Erythroblast (primary cell): ENCODE measurements at regions not wholly inside any gene's neighbourhood (a gene's known extent, or its start where the extent isn't known, plus 50 kb on each side); places are given as distances from the start of the nearest gene placed in this dataset.
"Not testable (repeated sequence)": the region's sequence is repeated elsewhere in the genome, so short reads cannot be mapped to it uniquely, and the experiment has no call there.

ENCODE experiments used
- DNase-seq, 2 experiments: peaks; one replicate each; lab custom pipeline; 2025; lab: John Stamatoyannopoulos, UW
- GATA1 ChIP-seq: IDR thresholded peaks from 2 replicates; pipeline ENCODE4 v1.6.1; 2011; ENCODE audit warnings: low read depth, mild to moderate bottlenecking, control low read depth, low read length, moderate library complexity
- POLR2A ChIP-seq: IDR thresholded peaks from 2 replicates; pipeline ENCODE4 v1.6.1; 2011; ENCODE audit warnings: mild to moderate bottlenecking, low read length

- no peak for DNase-seq
- no peak for TF ChIP-seq GATA1
- TF ChIP-seq POLR2A = no peak
These were observed 68.7 kb downstream of the ARF6 start for GRCh38 chr14:49961270-49962222.

GRCh38 chr14:49962621-49963020, 69.7 kb downstream of the ARF6 start:
- TF ChIP-seq GATA1 (no peak), POLR2A (no peak)
- DNase-seq = no peak

- not testable (repeated sequence) for DNase-seq
These were observed 72.3 kb downstream of the ARF6 start for GRCh38 chr14:49965068-49965651.

GRCh38 chr14:49966304-49966809, 73.5 kb downstream of the ARF6 start:
- DNase-seq = no peak
- TF ChIP-seq GATA1 = no peak
- no peak for TF ChIP-seq POLR2A

- DNase-seq = no peak
These were observed 74.2 kb downstream of the ARF6 start for GRCh38 chr14:49966971-49967630.

GRCh38 chr14:49969961-49970360, 77.1 kb downstream of the ARF6 start:
- TF ChIP-seq POLR2A (no peak), GATA1 (no peak)
- no peak for DNase-seq

More at GRCh38 chr14:49966971-49967630, 74.2 kb downstream of the ARF6 start:
- TF ChIP-seq POLR2A (no peak), GATA1 (no peak)

GRCh38 chr14:49970474-49971147, 77.7 kb downstream of the ARF6 start:
- DNase-seq = peak; percentile 86 to 93
- no peak for TF ChIP-seq GATA1
- TF ChIP-seq POLR2A = peak; percentile 50

- TF ChIP-seq POLR2A = no peak
- TF ChIP-seq GATA1 = no peak
- no peak for DNase-seq
These were observed 78.6 kb downstream of the ARF6 start for GRCh38 chr14:49971156-49972130.

GRCh38 chr14:49972131-49972671, 79.3 kb downstream of the ARF6 start:
- TF ChIP-seq GATA1 (no peak), POLR2A (no peak)
- no peak for DNase-seq

GRCh38 chr14:49972823-49973222, 79.9 kb downstream of the ARF6 start:
- DNase-seq = no peak

GRCh38 chr14:49975276-49975675, 82.4 kb downstream of the ARF6 start:
- no peak for DNase-seq
- TF ChIP-seq POLR2A (no peak), GATA1 (no peak)

More at GRCh38 chr14:49972823-49973222, 79.9 kb downstream of the ARF6 start:
- TF ChIP-seq POLR2A (no peak), GATA1 (no peak)

GRCh38 chr14:49975799-49976198, 82.9 kb downstream of the ARF6 start:
- no peak for TF ChIP-seq POLR2A
- TF ChIP-seq GATA1 = no peak
- DNase-seq = no peak
